ENCODE measurements at regions not wholly inside any gene's neighbourhood (a gene's known extent, or its start where the extent isn't known, plus 50 kb on each side); places are given as distances from the start of the nearest gene placed in this dataset.

- DNase-seq (ENCODE audit: low spot score), result no peak
- in situ Hi-C loops (cut with MboI; ENCODE audit: low pct_unique_long_range_greater_than_20kb, low sequenced_read_pairs, unreplicated experiment), result no loop called here
- TF ChIP-seq, protein P1, sequence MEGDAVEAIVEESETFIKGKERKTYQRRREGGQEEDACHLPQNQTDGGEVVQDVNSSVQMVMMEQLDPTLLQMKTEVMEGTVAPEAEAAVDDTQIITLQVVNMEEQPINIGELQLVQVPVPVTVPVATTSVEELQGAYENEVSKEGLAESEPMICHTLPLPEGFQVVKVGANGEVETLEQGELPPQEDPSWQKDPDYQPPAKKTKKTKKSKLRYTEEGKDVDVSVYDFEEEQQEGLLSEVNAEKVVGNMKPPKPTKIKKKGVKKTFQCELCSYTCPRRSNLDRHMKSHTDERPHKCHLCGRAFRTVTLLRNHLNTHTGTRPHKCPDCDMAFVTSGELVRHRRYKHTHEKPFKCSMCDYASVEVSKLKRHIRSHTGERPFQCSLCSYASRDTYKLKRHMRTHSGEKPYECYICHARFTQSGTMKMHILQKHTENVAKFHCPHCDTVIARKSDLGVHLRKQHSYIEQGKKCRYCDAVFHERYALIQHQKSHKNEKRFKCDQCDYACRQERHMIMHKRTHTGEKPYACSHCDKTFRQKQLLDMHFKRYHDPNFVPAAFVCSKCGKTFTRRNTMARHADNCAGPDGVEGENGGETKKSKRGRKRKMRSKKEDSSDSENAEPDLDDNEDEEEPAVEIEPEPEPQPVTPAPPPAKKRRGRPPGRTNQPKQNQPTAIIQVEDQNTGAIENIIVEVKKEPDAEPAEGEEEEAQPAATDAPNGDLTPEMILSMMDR (IDR thresholded peaks at IDR 0.05; ENCODE audit: extremely low read depth, insufficient read depth, missing control alignments), result no peak
These were observed 112.9 kb upstream of the RPS6KA2 start for GRCh38 chr6:166739976-166740318.

DNA sequence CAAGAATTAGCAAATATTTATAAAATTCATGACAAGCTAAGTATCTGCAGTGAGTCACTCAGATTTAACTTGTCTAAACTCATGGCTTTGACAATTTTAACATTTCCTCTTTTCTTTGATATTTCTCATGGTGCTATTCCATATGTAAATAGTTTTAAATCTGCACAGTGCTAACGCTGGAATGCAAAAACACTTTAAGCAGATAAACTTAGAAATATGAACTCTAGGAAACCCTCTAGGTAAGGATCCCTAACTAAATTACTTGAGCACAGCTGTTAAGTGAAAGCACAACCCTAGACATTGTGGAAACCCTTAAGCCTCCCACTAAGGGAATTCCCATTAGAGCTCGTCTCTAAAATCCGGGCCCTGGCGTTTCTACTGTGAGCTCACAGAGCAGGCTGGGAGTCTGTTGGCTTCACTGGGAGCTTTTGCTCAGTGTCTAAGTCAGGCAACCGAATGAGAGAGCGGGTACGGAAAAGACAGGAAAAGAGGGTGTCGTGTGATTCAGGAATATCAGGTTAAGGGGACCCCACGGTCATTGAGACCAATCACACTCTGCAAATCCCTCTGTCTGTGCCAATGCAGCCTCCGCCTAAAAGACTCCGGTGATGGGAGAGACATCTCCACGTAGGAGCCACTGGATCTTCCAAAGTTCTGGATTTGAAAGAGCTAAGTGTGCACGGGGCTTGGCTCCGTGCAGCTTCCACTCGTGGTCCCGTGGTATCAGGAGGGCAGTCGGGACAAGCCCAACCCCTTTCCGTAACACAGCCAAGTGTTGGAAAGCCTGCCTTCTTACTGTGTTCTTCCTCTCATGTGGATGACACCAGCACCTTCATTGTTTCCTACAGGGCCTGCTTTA, 112.3 kb upstream of the RPS6KA2 start:
- in situ Hi-C loops (cut with MboI; ENCODE audit: low pct_unique_long_range_greater_than_20kb, low sequenced_read_pairs, unreplicated experiment), result no loop called here
- no peak for DNase-seq (ENCODE audit: low spot score)
- TF ChIP-seq, protein P1 (IDR thresholded peaks at IDR 0.05; ENCODE audit: extremely low read depth, insufficient read depth, missing control alignments), result no peak

DNA sequence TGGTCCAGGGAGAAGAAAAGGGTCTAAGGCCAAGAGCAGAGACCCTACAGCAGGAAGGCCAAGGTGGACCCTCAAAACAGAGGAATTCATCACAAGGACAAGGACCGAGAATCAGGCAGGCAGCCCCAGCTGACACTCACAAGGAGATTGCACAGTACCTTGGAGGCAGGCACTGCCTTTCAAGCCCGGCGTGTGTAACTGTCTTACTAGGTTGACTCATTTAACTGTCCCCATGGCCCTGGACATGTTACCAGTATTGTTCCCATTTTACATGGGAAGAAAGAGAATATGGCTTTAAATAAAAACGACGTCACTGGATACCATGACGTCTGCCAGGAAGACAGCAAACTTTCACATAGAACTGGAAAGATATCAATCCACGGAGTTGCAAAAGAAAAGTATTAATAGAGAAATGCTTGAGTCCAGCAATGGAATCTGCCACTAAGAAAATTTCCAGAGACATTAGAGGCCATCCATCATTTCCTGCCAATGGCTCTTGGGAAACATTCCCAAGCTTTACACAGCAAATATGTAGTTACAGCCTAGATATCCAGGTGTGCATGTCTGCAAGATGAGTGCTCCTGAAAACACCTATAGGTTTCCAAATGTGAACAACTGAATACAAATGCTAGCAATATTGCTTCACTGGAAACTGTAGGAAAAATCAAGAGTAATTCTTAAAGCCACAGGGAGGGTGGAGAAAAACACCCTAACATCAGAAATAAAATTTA, 111.5 kb upstream of the RPS6KA2 start:
- TF ChIP-seq, protein P1 (IDR thresholded peaks at IDR 0.05; ENCODE audit: extremely low read depth, insufficient read depth, missing control alignments), result no peak
- DNase-seq (ENCODE audit: low spot score), result no peak
- in situ Hi-C loops (cut with MboI; ENCODE audit: low pct_unique_long_range_greater_than_20kb, low sequenced_read_pairs, unreplicated experiment), result no loop called here

- in situ Hi-C loops (cut with MboI; ENCODE audit: low pct_unique_long_range_greater_than_20kb, low sequenced_read_pairs, unreplicated experiment), result no loop called here
- TF ChIP-seq, protein P1 (IDR thresholded peaks at IDR 0.05; ENCODE audit: extremely low read depth, insufficient read depth, missing control alignments), result no peak
- no peak for DNase-seq (ENCODE audit: low spot score)
These were observed 110.2 kb upstream of the RPS6KA2 start for GRCh38 chr6:166737261-166737660.

- TF ChIP-seq, protein P1 (IDR thresholded peaks at IDR 0.05; ENCODE audit: extremely low read depth, insufficient read depth, missing control alignments), result no peak
- in situ Hi-C loops (cut with MboI; ENCODE audit: low pct_unique_long_range_greater_than_20kb, low sequenced_read_pairs, unreplicated experiment), result no loop called here
- no peak for DNase-seq (ENCODE audit: low spot score)
These were observed 109.6 kb upstream of the RPS6KA2 start for GRCh38 chr6:166736634-166737033.

DNA sequence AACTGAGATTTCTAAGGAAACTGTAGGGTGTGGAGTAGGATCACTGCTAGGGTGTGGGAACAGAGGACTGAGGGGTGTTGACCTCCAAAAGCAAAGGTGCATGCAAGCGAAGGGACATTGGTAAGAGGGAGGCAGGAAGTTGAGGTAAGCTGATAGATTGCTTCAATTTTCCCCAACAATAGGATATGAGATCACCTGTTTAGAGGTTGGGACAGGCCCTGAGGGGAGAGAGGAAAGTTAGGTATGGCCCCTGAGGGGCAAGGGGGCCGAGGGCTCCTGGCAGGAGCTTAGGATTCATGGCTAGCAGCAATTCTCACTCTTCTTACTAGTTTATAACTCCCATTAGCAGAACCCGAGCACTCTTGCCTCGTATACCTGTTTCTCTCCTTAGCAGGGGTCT, 106.8 kb upstream of the RPS6KA2 start:
- DNase-seq (ENCODE audit: low spot score), result no peak
- TF ChIP-seq, protein P1 (IDR thresholded peaks at IDR 0.05; ENCODE audit: extremely low read depth, insufficient read depth, missing control alignments), result no peak
- in situ Hi-C loops (cut with MboI; ENCODE audit: low pct_unique_long_range_greater_than_20kb, low sequenced_read_pairs, unreplicated experiment), result no loop called here

All from GM13977 (cell line).